A673 (cell line): ENCODE measurements at regions not wholly inside any gene's neighbourhood (a gene's known extent, or its start where the extent isn't known, plus 50 kb on each side); places are given as distances from the start of the nearest gene placed in this dataset.

Source experiments
- CTCF ChIP-seq: fragments of 300-800, 200-600 bp; sonication (generic); conservative IDR thresholded peaks from 2 replicates; pipeline ENCODE4 v1.5.1; 2017; ENCODE audit warnings: low read depth, mild to moderate bottlenecking, antibody characterized with exemption, low read length, moderate library complexity, mixed read lengths
- EZH2 ChIP-seq: fragments of 200-600 bp; sonication (generic); IDR thresholded peaks from 2 replicates; pipeline ENCODE4 v1.6.1; 2017; ENCODE audit warnings: borderline replicate concordance, low read depth, mild to moderate bottlenecking, mixed read lengths, antibody characterized with exemption, low read length; ENCODE audit not compliant: poor library complexity, severe bottlenecking

- no peak for TF ChIP-seq CTCF
- no peak for TF ChIP-seq EZH2
Observed at GRCh38 chr12:104833756-104834155, 124.3 kb downstream of the SLC41A2 start.
